Large intestine (tissue), 3 donors: ENCODE measurements at regions not wholly inside any gene's neighbourhood (a gene's known extent, or its start where the extent isn't known, plus 50 kb on each side); places are given as distances from the start of the nearest gene placed in this dataset.
"Not testable (repeated sequence)": the region's sequence is repeated elsewhere in the genome, so short reads cannot be mapped to it uniquely, and the experiment has no call there.

Experiments used
- DNase-seq, 2 donors: peaks; one replicate each; pipeline versions ENCODE4 v3.0.0 to v3.0.0-alpha.2; 2013
- H3K27ac ChIP-seq: one replicate; pipeline ENCODE4 v1.5.1; 2013; ENCODE audit warnings: low read length
- H3K27me3 ChIP-seq: 2 replicates; pipeline ENCODE4 v1.6.1; 2013; ENCODE audit warnings: low read length; ENCODE audit not compliant: control insufficient read depth, insufficient read depth
- H3K36me3 ChIP-seq: 2 replicates; pipeline ENCODE4 v1.6.1; 2013; ENCODE audit warnings: low read length; ENCODE audit not compliant: control insufficient read depth, insufficient read depth
- H3K4me1 ChIP-seq: one replicate; pipeline ENCODE4 v1.6.1; 2013; ENCODE audit warnings: low read length; ENCODE audit not compliant: control insufficient read depth, insufficient read depth
- H3K4me3 ChIP-seq: one replicate; pipeline ENCODE4 v1.5.1; 2013; ENCODE audit warnings: low read length
- H3K9me3 ChIP-seq: one replicate; pipeline ENCODE4 v1.6.1; 2013; ENCODE audit warnings: mild to moderate bottlenecking, low read depth, low read length, moderate library complexity; ENCODE audit not compliant: control insufficient read depth
- WGBS: methylation state at CpG from one replicate; pipeline ENCODE4 v1.1.5; 2013; ENCODE audit warnings: low lambda C conversion rate; ENCODE audit not compliant: insufficient coverage; 5-methylcytosine and 5-hydroxymethylcytosine counted together

DNA sequence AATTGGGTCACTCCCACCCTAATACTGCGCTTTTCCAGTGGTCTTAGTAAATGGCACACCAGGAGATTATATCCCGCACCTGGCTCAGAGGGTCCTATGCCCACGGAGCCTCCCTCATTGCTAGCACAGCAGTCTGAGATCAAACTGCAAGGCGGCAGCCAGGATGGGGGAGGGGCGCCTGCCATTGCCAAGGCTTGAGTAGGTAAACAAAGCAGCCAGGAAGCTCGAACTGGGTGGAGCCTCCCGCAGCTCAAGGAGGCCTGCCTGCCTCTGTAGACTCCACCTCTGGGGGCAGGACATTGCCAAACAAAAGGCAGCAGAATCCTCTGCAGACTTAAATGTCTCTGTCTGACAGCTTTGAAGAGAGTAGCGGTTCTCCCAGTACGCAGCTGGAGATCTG is 52.4 kb upstream of the PMPCB start:
- H3K36me3 ChIP-seq, H3K27me3 ChIP-seq, H3K9me3 ChIP-seq, H3K4me1 ChIP-seq, H3K27ac ChIP-seq, H3K4me3 ChIP-seq, DNase-seq: not testable (repeated sequence)
- no CpG with 5 or more reads among the region's 9 CpGs for WGBS

DNA sequence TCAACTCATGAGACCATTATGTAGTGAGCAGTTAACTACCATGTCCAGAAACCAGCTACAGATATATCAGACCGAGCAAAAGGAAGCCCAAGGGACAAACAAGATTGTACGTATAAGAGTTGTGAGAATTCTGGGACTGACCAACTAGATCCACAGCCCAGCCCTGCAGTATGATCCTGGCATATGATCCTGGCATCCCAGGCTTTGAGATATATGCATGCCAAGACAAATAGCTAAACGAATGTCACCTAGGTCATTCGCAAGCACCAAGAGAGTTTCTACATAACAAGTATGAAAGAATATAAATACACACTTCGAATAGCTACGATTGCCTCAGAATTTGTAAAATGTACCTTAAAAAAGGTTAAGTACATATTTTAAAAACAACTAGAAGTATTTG is 56.4 kb upstream of the PMPCB start:
- no peaks in the 10 kb centered on the region for H3K9me3 ChIP-seq
- H3K27ac ChIP-seq: no peak overlapping the region
- WGBS: no CpG with 5 or more reads among the region's 6 CpGs
- H3K27me3 ChIP-seq: no peaks in the 10 kb centered on the region
- H3K36me3 ChIP-seq: no peaks in the 10 kb centered on the region
- no peaks in the 10 kb centered on the region for H3K4me1 ChIP-seq
- H3K4me3 ChIP-seq: no peak overlapping the region
- DNase-seq: peak in 1 of 2 donors; percentile 1

DNA sequence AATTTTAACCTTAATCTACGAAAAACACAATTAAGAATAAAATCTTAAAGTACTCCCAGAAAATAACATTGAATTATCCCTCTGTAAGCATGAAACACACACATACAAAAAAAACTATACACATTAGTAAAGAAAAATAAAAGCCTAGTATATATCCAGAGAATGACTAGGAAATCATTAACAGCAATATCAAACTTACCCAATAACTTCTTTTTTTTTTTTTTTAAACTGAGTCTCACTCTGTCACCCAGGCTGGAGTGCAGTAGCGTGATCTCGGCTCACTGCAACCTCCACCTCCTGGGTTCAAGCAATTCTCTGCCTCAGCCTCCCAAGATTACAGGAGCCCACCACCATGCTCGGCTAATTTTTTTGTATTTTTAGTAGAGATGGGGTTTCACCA is 61.4 kb upstream of the PMPCB start:
- not testable (repeated sequence) for H3K4me1 ChIP-seq, H3K27me3 ChIP-seq, H3K36me3 ChIP-seq, H3K9me3 ChIP-seq, H3K27ac ChIP-seq, H3K4me3 ChIP-seq
- peak in 1 of 2 donors; percentile 1 for DNase-seq
- WGBS: no CpG with 5 or more reads among the region's 4 CpGs

DNA sequence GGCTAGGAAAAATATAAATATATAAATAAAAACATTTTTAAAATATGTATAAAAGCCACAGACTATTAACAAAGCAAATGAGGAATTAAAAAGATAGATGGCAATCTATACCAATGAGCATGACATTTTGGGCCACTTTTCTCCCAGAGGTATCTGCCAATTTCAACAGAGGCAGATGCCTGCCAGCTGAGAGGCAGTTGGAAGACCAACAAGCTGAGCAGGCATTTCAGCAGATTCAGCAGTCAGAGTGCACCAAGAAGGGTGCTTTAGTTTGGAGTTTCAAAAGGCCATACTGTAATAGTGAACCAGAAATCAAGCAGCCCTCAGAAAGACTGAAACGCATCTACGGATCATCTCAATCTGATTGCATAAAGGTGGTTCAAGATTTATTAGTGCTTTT is 62.4 kb upstream of the PMPCB start:
- not testable (repeated sequence) for H3K27ac ChIP-seq, DNase-seq, H3K4me1 ChIP-seq, H3K27me3 ChIP-seq, H3K36me3 ChIP-seq, H3K9me3 ChIP-seq, H3K4me3 ChIP-seq
- WGBS: no CpG with 5 or more reads among the region's 2 CpGs

DNA sequence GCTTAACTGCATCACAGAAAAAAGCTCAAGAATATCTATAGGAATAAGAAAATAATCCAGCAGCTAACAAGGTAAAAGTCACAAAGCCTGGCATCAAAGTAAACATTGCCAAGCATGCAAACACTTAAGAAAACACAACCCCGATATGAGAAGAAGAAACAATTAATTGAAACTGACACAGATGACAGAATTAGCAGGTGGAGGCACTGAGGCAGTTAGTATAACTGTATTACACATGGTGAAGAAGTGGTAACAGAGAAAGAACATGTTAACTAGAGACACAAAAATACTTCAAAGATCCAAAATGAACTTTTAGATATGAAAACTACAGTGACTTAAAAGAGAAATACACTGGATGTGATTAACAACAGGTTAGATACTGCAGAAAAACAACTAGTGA is 69.4 kb upstream of the PMPCB start:
- H3K4me3 ChIP-seq, H3K27me3 ChIP-seq, H3K4me1 ChIP-seq, H3K36me3 ChIP-seq, DNase-seq, H3K27ac ChIP-seq, H3K9me3 ChIP-seq: not testable (repeated sequence)
- WGBS: no CpG with 5 or more reads among the region's 1 CpG

DNA sequence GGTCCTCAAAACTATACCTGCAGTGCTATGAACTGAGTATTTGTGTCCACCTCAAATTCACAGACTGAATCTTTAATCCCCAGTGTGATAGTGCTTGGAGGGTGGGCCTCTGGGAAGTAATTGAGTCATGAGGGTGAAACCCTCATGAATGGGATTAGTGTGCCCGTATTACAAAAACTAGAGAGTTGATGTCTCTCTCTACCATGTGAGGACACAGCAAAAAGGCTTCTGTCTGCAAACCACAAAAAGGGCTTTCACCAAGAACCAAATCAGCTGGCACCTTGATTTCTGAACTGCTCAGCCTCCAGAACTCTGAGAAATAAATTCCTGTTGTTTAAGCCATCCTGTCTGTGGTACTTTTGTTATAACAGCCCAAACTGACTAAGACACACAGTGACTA is 71.4 kb upstream of the PMPCB start:
- not testable (repeated sequence) for H3K9me3 ChIP-seq, H3K4me1 ChIP-seq, H3K4me3 ChIP-seq, DNase-seq, H3K27ac ChIP-seq, H3K36me3 ChIP-seq, H3K27me3 ChIP-seq
- no CpG with 5 or more reads among the region's 1 CpG for WGBS

DNA sequence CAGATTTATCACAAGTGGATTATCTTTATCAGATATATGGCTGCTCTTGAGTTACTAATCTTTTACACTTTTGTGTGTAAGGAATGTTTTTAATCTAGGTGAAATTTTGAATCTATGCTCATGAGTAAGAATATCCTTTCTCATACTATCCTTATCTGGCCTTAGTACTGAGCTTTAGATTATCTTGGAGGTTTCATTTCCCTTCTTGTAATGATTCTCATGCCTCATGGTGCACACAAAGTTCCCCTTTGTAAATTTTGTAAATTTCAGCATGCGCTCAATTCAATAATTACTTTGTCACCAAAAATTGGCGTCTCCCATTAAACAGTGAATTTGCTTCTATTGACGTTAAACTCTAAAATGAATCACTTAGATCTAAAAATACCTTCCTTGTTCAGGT is 74.2 kb upstream of the NAPEPLD start:
- not testable (repeated sequence) for H3K4me1 ChIP-seq, H3K27me3 ChIP-seq, H3K9me3 ChIP-seq, DNase-seq, H3K36me3 ChIP-seq, H3K4me3 ChIP-seq, H3K27ac ChIP-seq
- WGBS: 100% methylated on average over 1 of the region's 3 CpGs

DNA sequence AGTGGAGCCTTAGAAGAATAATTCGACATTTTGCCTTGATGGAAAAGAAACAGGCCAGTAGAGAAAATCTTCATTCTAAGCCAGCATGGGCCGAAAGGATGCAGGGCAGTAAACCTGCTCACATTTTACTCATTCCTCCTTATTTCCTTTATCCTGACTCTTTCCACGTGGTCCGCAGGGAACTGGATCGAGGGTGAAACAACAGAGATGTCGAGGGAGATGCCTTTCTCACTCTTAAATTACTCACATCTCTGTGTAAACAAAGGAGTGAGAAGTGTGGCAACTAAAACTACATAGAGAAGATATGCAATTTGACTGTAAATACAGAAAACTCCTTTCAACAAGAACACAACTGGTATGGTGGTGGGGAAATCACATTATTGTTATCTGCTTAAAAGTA is 62.1 kb upstream of the NAPEPLD start:
- not testable (repeated sequence) for DNase-seq, H3K36me3 ChIP-seq, H3K27me3 ChIP-seq, H3K9me3 ChIP-seq, H3K4me1 ChIP-seq, H3K27ac ChIP-seq, H3K4me3 ChIP-seq
- 0% methylated on average over 1 of the region's 6 CpGs for WGBS

DNA sequence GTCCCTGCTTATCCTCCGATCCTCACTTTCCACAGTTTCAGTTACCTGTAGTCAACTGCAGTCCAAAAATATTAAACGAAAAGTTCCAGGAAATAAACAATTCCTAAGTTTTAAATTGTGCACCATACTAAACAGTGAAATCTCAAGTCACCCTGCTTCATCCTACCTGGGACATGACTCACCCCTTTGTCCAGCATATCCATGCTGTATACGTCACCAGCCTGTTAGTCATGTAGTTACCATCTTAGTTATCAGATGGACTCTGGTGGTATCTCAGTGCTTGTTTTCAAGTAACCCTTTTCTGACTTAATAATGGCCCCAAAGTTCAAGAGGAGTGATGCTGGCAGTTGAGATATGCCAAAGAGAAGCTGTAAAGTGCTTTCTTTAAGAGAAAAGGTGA is 50.3 kb upstream of the NAPEPLD start:
- H3K9me3 ChIP-seq, H3K4me3 ChIP-seq, H3K36me3 ChIP-seq, H3K27me3 ChIP-seq, H3K4me1 ChIP-seq: not testable (repeated sequence)
- H3K27ac ChIP-seq: peak overlapping the region; percentile 42
- whole genome bisulfite sequencing: no CpG with 5 or more reads among the region's 3 CpGs
- DNase-seq: peak; percentile 38 to 66
